K562 (cell line): ENCODE measurements at regions not wholly inside any gene's neighbourhood (a gene's known extent, or its start where the extent isn't known, plus 50 kb on each side); places are given as distances from the start of the nearest gene placed in this dataset.
A peak's percentile ranks its signal among the peaks of the same experiment; 100 is the strongest.

ENCODE experiments used
- FOS ChIP-seq: IDR thresholded peaks from 3 replicates; pipeline ENCODE4 v1.6.1; 2011; ENCODE audit not compliant: insufficient read length; ENCODE audit errors: extremely low read depth
- HNRNPLL ChIP-seq: fragments of 200-400 bp; formaldehyde crosslinking; IDR thresholded peaks from 2 replicates; pipeline ENCODE4 v1.6.1; 2017; ENCODE audit warnings: low read length, low read depth, mild to moderate bottlenecking; ENCODE audit not compliant: poor library complexity, severe bottlenecking
- HNRNPUL1 ChIP-seq: fragments of 200-400 bp; formaldehyde crosslinking; IDR thresholded peaks from 2 replicates; pipeline ENCODE4 v1.6.1; 2017; ENCODE audit warnings: low read length
- KDM5B ChIP-seq: fragments of 200-600 bp; sonication (generic); IDR thresholded peaks from 2 replicates; pipeline ENCODE4 v1.6.1; 2012; ENCODE audit warnings: low read depth, mild to moderate bottlenecking, moderate library complexity, low read length, control low read depth, inconsistent platforms; ENCODE audit not compliant: insufficient replicate concordance
- KLF13 ChIP-seq: fragments of 450-650 bp; IDR thresholded peaks from 2 replicates; pipeline ENCODE4 v1.6.1; 2016; ENCODE audit warnings: missing genetic modification characterization, low read depth, mild to moderate bottlenecking, missing compliant biosample characterization, moderate library complexity, borderline replicate concordance
- NONO ChIP-seq, 2 experiments: fragments of 200-400 bp in 1 of 2; fragments of 450-650 bp in 1 of 2; formaldehyde crosslinking in 1 of 2; IDR thresholded peaks; 2 replicates each; pipeline ENCODE4 v1.6.1; 2017; ENCODE audit warnings: low read depth in 2 of 2, mild to moderate bottlenecking in 2 of 2, moderate library complexity in 2 of 2, low read length in 1 of 2
- PHB2 ChIP-seq: fragments of 450-650 bp; IDR thresholded peaks from 2 replicates; pipeline ENCODE4 v1.6.1; 2017; ENCODE audit warnings: low read depth
- PTRF ChIP-seq: fragments of 450-650 bp; IDR thresholded peaks from 2 replicates; pipeline ENCODE4 v1.6.1; 2016; ENCODE audit warnings: mild to moderate bottlenecking, missing genetic modification characterization, missing compliant biosample characterization
- RBM22 ChIP-seq: fragments of 200-400 bp; formaldehyde crosslinking; IDR thresholded peaks from 2 replicates; pipeline ENCODE4 v1.6.1; 2018; ENCODE audit warnings: low read length, low read depth; ENCODE audit not compliant: poor library complexity, severe bottlenecking
- RBM25 ChIP-seq: fragments of 200-400 bp; formaldehyde crosslinking; IDR thresholded peaks from 2 replicates; pipeline ENCODE4 v1.6.1; 2018; ENCODE audit warnings: low read length, low read depth, moderate library complexity; ENCODE audit not compliant: severe bottlenecking
- SETDB1 ChIP-seq: IDR thresholded peaks from one replicate; pipeline ENCODE4 v1.6.1; 2012; ENCODE audit warnings: low read length, control low read depth, inconsistent platforms
- SIN3A ChIP-seq, 2 experiments: fragments of 150-350 bp in 1 of 2; IDR thresholded peaks; 2 replicates each; pipeline ENCODE4 v1.6.1; 2011 to 2016; ENCODE audit warnings: borderline replicate concordance in 2 of 2, low read depth in 2 of 2, low read length in 2 of 2, mild to moderate bottlenecking in 2 of 2, moderate library complexity in 2 of 2; ENCODE audit not compliant: control insufficient read depth in 1 of 2
- SLC30A9 ChIP-seq: fragments of 250-450 bp; sonication (Bioruptor Pico); IDR thresholded peaks from 2 replicates; pipeline ENCODE4 v1.8.0; 2022; ENCODE audit warnings: mild to moderate bottlenecking, moderate library complexity
- SMAD1 ChIP-seq: fragments of 150-350 bp; IDR thresholded peaks from 2 replicates; pipeline ENCODE4 v1.6.1; 2014; ENCODE audit warnings: low read length, low read depth; ENCODE audit not compliant: partially characterized antibody
- SNIP1 ChIP-seq: fragments of 450-650 bp; IDR thresholded peaks from 2 replicates; pipeline ENCODE4 v1.7.1; 2017; ENCODE audit warnings: low read depth, mild to moderate bottlenecking
- U2AF1 ChIP-seq: fragments of 200-400 bp; formaldehyde crosslinking; optimal IDR thresholded peaks from 2 replicates; pipeline ENCODE3; 2017; ENCODE audit warnings: mild to moderate bottlenecking, low read depth, low read length, moderate library complexity
- ZBED1 ChIP-seq: IDR thresholded peaks from 2 replicates; pipeline ENCODE4 v1.6.1; 2014
- ZFX ChIP-seq: sonication (generic); formaldehyde crosslinking; IDR thresholded peaks from 2 replicates; pipeline ENCODE4 v1.8.0; 2022; ENCODE audit warnings: mild to moderate bottlenecking, missing genetic modification reagents, moderate library complexity
- ZNF174 ChIP-seq: fragments of 250-450 bp; sonication (Bioruptor Pico); IDR thresholded peaks from 2 replicates; pipeline ENCODE4 v1.4.0; 2020; ENCODE audit warnings: mild to moderate bottlenecking
- ZZZ3 ChIP-seq: fragments of 450-650 bp; IDR thresholded peaks from 2 replicates; pipeline ENCODE4 v1.6.1; 2016; ENCODE audit warnings: antibody characterized with exemption, mild to moderate bottlenecking, moderate library complexity
- TF ChIP-seq, protein P1 (sequence below): fragments of 250-450 bp; sonication (Bioruptor Pico); IDR thresholded peaks from 2 replicates; pipeline ENCODE4 v1.6.1; 2021; ENCODE audit warnings: mild to moderate bottlenecking
- TF ChIP-seq, protein P2 (sequence below): fragments of 200-800 bp; sonication (Bioruptor generic); IDR thresholded peaks from 2 replicates; pipeline ENCODE4 v1.6.1; 2017; ENCODE audit warnings: missing genetic modification characterization, missing compliant biosample characterization
- TF ChIP-seq, protein P3 (sequence below): sonication (generic); IDR thresholded peaks from 2 replicates; pipeline ENCODE4 v1.6.1; 2016
- TF ChIP-seq, protein P4 (sequence below): fragments of 250-450 bp; sonication (Bioruptor Pico); IDR thresholded peaks from 2 replicates; pipeline ENCODE4 v1.4.0; 2020; ENCODE audit warnings: mild to moderate bottlenecking, moderate library complexity

DNA sequence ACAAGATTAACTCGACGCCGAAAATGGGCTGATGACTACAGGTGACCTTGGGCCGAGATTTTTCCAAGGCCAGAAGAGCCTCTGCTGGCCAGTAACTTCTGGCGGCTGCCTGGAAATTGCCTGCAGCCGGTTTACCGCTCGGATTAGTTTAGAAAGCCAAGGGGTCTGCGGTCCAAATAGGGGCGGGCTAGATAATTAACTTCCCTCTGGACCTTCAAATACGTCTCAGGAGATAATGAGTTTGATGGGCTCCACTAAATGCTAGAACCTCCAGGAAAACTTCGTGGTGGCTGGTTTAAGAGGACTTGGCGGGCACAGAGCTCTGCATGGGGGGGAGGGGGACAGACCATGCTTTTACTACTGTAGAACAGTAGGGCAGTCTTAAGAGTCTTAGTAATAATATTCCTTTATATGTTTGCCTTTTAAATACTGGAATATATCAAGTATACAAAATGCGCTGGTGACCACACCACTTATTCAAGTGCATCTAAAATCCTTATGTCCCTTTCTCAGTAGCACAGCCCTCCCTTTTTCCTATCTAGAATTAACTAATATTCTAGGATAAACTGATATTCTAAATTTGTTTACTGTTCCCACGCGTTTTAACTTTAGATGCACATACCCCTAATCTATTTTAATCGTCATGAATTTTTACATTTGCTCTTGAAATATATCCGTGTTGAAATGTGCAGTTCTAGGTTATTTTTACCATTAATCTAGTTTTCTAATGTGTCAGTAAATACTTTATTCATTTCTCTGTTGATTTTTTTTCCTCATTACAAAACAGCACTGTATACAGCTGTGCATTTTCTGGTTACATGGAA is 107.5 kb upstream of the PRSS16 start (continued):
- TF ChIP-seq NONO (IDR thresholded peaks at IDR 0.05; ENCODE audit: low read depth in 2 of 2, low read length in 1 of 2): 0 out of 4 replicates have a peak, but pooled peaks of 1 of the 2 experiments have one; percentile 12
- TF ChIP-seq PHB2: no peak
- no peak for TF ChIP-seq PTRF (tag)
- TF ChIP-seq FOS: no peak
- peak; percentile 77; the same call in 1 of the 2 replicates for TF ChIP-seq HNRNPUL1
- TF ChIP-seq, protein P1, sequence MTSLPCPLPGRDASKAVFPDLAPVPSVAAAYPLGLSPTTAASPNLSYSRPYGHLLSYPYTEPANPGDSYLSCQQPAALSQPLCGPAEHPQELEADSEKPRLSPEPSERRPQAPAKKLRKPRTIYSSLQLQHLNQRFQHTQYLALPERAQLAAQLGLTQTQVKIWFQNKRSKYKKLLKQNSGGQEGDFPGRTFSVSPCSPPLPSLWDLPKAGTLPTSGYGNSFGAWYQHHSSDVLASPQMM (CRISPR knock-in tag): no peak
- peak; percentile 59; the same call in 1 of the 2 replicates for TF ChIP-seq ZFX (CRISPR knock-in tag)
- TF ChIP-seq, protein P2, sequence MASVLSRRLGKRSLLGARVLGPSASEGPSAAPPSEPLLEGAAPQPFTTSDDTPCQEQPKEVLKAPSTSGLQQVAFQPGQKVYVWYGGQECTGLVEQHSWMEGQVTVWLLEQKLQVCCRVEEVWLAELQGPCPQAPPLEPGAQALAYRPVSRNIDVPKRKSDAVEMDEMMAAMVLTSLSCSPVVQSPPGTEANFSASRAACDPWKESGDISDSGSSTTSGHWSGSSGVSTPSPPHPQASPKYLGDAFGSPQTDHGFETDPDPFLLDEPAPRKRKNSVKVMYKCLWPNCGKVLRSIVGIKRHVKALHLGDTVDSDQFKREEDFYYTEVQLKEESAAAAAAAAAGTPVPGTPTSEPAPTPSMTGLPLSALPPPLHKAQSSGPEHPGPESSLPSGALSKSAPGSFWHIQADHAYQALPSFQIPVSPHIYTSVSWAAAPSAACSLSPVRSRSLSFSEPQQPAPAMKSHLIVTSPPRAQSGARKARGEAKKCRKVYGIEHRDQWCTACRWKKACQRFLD (CRISPR knock-in tag): no peak
- TF ChIP-seq RBM22: peak; percentile 60
- TF ChIP-seq, protein P3, sequence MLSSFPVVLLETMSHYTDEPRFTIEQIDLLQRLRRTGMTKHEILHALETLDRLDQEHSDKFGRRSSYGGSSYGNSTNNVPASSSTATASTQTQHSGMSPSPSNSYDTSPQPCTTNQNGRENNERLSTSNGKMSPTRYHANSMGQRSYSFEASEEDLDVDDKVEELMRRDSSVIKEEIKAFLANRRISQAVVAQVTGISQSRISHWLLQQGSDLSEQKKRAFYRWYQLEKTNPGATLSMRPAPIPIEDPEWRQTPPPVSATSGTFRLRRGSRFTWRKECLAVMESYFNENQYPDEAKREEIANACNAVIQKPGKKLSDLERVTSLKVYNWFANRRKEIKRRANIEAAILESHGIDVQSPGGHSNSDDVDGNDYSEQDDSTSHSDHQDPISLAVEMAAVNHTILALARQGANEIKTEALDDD: peak; percentile 63
- no peak for TF ChIP-seq SNIP1
- TF ChIP-seq KDM5B: peak; percentile 52
- TF ChIP-seq SMAD1: no peak
- 0 out of 2 replicates have a peak, but pooled peaks have one; percentile 5 for TF ChIP-seq SLC30A9 (CRISPR knock-in tag)
- TF ChIP-seq, protein P4, sequence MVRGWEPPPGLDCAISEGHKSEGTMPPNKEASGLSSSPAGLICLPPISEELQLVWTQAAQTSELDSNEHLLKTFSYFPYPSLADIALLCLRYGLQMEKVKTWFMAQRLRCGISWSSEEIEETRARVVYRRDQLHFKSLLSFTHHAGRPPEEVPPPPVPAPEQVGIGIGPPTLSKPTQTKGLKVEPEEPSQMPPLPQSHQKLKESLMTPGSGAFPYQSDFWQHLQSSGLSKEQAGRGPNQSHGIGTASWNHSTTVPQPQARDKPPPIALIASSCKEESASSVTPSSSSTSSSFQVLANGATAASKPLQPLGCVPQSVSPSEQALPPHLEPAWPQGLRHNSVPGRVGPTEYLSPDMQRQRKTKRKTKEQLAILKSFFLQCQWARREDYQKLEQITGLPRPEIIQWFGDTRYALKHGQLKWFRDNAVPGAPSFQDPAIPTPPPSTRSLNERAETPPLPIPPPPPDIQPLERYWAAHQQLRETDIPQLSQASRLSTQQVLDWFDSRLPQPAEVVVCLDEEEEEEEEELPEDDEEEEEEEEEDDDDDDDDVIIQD: no peak
- TF ChIP-seq SIN3A (IDR thresholded peaks at IDR 0.05; ENCODE audit: borderline replicate concordance in 2 of 2, control insufficient read depth in 1 of 2, low read depth in 2 of 2, low read length in 2 of 2): peak in 1 of 2 experiments; percentile 77; a peak in 2 of 4 replicates
- TF ChIP-seq KLF13 (tag): no peak
- TF ChIP-seq HNRNPLL: peak; percentile 29
- no peak for TF ChIP-seq ZZZ3
- TF ChIP-seq SETDB1: no peak
- 0 out of 2 replicates have a peak, but pooled peaks have one; percentile 57 for TF ChIP-seq ZBED1
- TF ChIP-seq ZNF174: no peak
- no peak for TF ChIP-seq RBM25
- peak; percentile 23 for TF ChIP-seq U2AF1
